ENCODE measurements at regions not wholly inside any gene's neighbourhood (a gene's known extent, or its start where the extent isn't known, plus 50 kb on each side); places are given as distances from the start of the nearest gene placed in this dataset.

GRCh38 chr15:20665653-20666052 is 124.1 kb upstream of the GOLGA6L6 start:
- TF ChIP-seq CTCF (IDR thresholded peaks at IDR 0.05): no peak
- no peak for TF ChIP-seq POLR2A (IDR thresholded peaks at IDR 0.05)

Measured in adrenal gland (tissue), 5 donors.